Activated naive CD4-positive, alpha-beta T cell treated with anti-CD3 and anti-CD28 coated beads, Interleukin-2, amount 50 U/mL, for 72 hours (primary cell): ENCODE measurements at regions not wholly inside any gene's neighbourhood (a gene's known extent, or its start where the extent isn't known, plus 50 kb on each side); places are given as distances from the start of the nearest gene placed in this dataset.

Experiments used
- ATAC-seq, 2 donors: fragments of 150-1000 bp; cut with Tn5 transposase; 2 replicates each; pipeline ENCODE4 v1.10.0; 2021; ENCODE audit warnings: mild to moderate bottlenecking in 2 of 2, moderate library complexity in 2 of 2
- DNase-seq, 2 donors: peaks; one replicate each; pipeline ENCODE4 v3.0.0; 2021 to 2022; ENCODE audit warnings: low spot score in 2 of 2
- H3K27ac Mint-ChIP-seq, 2 donors: one replicate each; pipeline ENCODE4 v1.8.0; 2022; ENCODE audit warnings: mild to moderate bottlenecking in 2 of 2, mixed read lengths in 2 of 2
- H3K36me3 Mint-ChIP-seq, 2 donors: one replicate each; pipeline ENCODE4 v1.8.0; 2022; ENCODE audit warnings: mixed read lengths in 2 of 2
- H3K9me3 Mint-ChIP-seq, 2 donors: one replicate each; pipeline ENCODE4 v1.8.0; 2022; ENCODE audit warnings: mixed read lengths in 2 of 2

GRCh38 chr16:86118467-86119307 lies 219.7 kb downstream of the IRF8 start:
- DNase-seq (no peak), ATAC-seq (no peak)
- peak overlapping the region in 1 of 2 donors; percentile 50 for H3K27ac Mint-ChIP-seq
- no peaks in the 10 kb centered on the region for H3K36me3 Mint-ChIP-seq
- H3K9me3 Mint-ChIP-seq: no peaks in the 10 kb centered on the region

DNA sequence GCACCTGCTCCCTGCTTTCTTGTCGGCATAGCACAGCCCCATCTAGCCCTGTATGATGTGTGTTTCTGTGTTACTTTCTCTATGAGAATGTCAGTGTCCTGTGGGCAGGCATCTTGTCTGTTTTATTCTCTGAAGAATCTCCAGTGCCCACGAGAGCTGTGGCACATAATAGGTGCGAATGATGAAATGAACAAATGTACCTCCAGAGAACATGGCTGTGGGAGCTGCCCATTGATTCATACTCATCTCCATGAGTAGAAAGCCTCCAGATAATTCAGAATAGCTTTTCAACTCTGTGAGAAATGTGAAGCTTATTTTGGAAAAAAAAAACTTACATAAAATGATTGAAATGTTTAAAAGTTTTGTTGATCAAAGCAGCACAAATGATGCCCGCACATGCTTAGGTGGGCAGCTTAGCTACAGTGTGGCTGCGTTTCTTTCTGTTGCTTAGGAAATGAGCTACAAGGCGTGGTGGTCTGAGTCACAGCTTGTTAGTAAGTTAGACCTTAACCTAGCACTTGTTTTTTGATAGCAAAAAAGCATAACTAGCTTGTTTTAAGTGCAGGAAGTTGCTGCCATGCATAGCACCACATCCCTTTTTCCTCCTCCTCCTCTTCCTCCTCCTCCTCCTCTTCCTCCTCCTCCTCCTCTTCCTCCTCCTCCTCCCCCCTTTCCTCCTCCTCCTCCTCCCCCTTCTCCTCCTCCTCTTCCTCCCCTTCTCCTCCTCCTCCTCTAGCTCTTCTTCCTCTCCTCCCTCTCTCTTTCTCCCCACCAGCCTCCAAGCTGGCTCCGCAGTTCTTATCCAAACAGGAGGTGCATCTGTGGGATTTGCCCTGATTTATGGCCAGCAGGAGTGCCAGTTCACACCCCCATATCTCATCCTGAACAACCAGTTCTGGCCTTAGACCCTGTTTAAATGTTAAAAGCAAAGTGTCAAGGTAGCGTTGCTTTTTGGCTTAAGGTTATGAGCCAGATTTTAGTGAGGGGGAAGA lies 221.5 kb downstream of the IRF8 start:
- Mint-ChIP-seq H3K9me3 (no peaks in the 10 kb centered on the region), H3K27ac (no peak overlapping the region), H3K36me3 (no peaks in the 10 kb centered on the region)
- no peak for DNase-seq
- peak in 1 of 2 donors; percentile 26 for ATAC-seq

DNA sequence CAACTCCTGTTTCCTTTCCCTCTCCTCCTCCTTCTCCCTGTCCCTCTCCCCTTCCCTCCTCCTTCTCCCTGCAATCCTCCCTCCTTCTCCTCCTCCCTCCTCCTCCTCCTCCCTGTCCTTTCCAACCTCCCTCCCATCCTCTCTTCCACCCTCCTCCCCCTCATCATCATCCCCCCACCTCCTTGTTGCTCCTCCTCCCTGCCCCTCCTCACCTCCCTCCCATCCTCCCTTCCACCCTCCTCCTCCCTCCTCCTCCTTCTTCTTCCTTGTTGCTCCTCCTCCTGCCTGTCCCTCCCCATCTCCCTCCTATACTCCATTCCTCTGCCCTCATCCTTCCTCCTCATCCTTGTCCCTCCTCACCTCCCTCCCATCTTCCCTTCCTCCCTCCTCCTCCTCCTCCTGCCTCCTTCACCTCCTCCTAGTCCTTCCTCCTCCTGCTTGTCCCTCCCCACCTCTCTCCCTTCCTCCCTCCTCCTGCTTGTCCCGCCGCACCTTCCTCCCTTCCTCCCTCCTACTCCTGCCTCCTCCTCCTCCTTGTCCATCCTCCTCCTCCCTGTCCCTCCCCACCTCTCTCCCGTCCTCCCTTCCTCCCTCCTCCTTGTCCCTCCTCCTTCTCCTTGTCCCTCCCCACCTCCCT lies 222.5 kb downstream of the IRF8 start:
- DNase-seq (no peak), ATAC-seq (no peak)
- Mint-ChIP-seq H3K27ac (no peak overlapping the region), H3K9me3 (no peaks in the 10 kb centered on the region), H3K36me3 (no peaks in the 10 kb centered on the region)

GRCh38 chr16:86122681-86123342 lies 223.8 kb downstream of the IRF8 start:
- no peak for ATAC-seq
- Mint-ChIP-seq H3K9me3 (no peaks in the 10 kb centered on the region), H3K27ac (no peak overlapping the region), H3K36me3 (no peaks in the 10 kb centered on the region)
- DNase-seq: no peak

GRCh38 chr16:86124321-86124720 lies 225.4 kb downstream of the IRF8 start:
- ATAC-seq: no peak
- no peak overlapping the region for H3K27ac Mint-ChIP-seq
- no peak for DNase-seq
- no peaks in the 10 kb centered on the region for H3K36me3 Mint-ChIP-seq
- H3K9me3 Mint-ChIP-seq: no peaks in the 10 kb centered on the region

- Mint-ChIP-seq H3K27ac (no peak overlapping the region), H3K36me3 (no peaks in the 10 kb centered on the region), H3K9me3 (no peaks in the 10 kb centered on the region)
- no peak for ATAC-seq
- DNase-seq: no peak
These were observed 227.9 kb downstream of the IRF8 start for GRCh38 chr16:86126891-86127290.

DNA sequence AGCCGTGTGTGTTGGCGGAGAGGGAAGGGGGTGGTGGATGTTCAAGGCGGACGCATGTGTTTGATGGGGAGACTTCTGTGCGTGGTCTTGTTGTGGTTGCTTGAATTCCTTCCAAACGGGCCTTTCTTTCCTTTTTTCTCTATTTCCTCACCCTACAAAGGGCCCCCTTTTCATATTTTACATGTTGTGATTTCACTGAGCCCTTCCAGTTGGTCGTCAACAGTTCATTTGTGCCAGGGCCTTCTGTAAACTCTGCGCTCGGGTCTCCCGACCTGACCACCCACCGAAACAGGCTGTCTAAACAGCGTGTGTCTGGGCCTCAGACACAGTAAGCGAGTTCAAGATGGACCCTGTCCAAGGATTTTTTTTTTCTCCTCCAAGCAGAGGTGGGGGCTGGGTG lies 228.4 kb downstream of the IRF8 start:
- no peak for ATAC-seq
- Mint-ChIP-seq H3K36me3 (no peaks in the 10 kb centered on the region), H3K9me3 (no peaks in the 10 kb centered on the region), H3K27ac (no peak overlapping the region)
- DNase-seq: no peak

DNA sequence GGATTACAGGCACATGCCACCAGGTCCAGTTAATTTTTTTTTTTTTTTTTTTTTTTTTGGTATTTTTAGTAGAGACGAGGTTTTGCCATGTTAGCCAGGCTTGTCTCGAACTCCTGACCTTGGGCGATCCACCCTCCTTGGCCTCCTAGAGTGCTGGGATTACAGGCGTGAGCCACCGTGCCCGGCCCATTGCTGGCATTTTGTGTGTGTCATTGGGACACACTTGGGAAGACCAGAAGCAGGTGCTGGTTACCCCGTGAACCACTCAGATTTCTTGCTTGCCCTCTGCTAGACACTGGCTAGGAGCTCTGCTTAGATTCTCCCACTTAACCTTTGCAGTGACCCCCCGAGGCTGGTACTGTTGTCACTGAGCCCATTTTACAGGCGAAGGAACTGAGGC lies 229.3 kb downstream of the IRF8 start:
- ATAC-seq (no peak), DNase-seq (no peak)
- H3K27ac Mint-ChIP-seq: no peak overlapping the region
- H3K36me3 Mint-ChIP-seq: no peaks in the 10 kb centered on the region
- H3K9me3 Mint-ChIP-seq: no peaks in the 10 kb centered on the region

DNA sequence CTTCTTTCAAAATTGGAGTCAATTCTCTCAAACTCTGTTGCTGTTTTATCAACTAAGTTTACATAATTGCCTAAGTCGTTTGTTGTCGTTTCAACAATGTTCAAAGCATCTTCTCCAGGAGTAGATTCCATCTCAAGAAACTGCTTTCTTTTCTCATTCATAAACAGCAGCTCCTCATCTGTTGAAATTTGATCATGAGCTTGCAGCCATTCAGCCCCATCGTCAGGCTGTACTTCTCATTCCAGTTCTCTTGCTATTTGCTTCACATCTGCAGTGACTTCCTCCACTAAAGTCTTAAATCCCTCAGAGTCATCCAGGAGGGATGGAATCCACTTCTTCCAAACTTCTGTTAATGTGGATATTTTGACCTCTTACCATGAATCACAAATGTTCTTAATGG lies 230.6 kb downstream of the IRF8 start:
- DNase-seq: no peak
- no peaks in the 10 kb centered on the region for H3K9me3 Mint-ChIP-seq
- no peaks in the 10 kb centered on the region for H3K36me3 Mint-ChIP-seq
- no peak for ATAC-seq
- no peak overlapping the region for H3K27ac Mint-ChIP-seq

- ATAC-seq (no peak), DNase-seq (no peak)
- H3K9me3 Mint-ChIP-seq: no peaks in the 10 kb centered on the region
- no peak overlapping the region for H3K27ac Mint-ChIP-seq
- H3K36me3 Mint-ChIP-seq: no peaks in the 10 kb centered on the region
These were observed 234.4 kb downstream of the IRF8 start for GRCh38 chr16:86133377-86133776.

GRCh38 chr16:86133847-86134375 lies 234.9 kb downstream of the IRF8 start:
- ATAC-seq (no peak), DNase-seq (no peak)
- H3K9me3 Mint-ChIP-seq: no peaks in the 10 kb centered on the region
- H3K36me3 Mint-ChIP-seq: no peaks in the 10 kb centered on the region
- H3K27ac Mint-ChIP-seq: no peak overlapping the region

DNA sequence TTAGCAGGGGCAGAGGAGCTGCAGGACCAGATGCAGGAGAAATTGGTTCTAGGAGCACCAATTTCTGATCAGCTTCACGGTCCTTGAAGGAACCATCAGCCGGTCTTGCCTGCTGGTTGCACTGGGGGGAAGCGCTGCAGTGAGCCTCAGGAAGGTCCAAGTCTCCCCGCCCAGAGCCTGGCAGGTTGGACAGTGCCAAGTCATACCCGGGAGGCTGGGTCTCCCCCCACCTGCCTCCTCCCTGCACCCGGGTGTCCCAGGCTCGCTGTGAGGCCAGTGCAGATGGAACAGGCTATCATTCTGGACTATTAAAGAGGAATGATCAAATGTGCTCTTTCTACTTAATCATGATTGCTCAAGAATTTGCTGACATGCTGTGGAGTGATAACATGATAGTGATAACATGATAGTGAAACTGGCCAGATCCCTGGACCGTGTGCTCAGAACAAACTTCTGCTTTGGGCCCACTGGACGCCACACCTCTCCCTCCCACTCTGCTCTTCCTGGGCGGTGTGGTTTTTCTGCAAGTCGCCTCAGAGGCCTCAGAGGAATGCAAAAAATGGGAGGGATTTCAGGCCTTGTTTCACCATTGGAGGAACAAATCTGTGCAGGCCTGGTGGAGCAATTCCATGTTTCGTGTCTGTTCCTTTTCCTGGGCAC lies 236.0 kb downstream of the IRF8 start:
- DNase-seq (no peak), ATAC-seq (no peak)
- Mint-ChIP-seq H3K9me3 (no peaks in the 10 kb centered on the region), H3K36me3 (no peaks in the 10 kb centered on the region), H3K27ac (no peak overlapping the region)

- no peaks in the 10 kb centered on the region for H3K36me3 Mint-ChIP-seq
- DNase-seq: no peak
- no peak for ATAC-seq
- no peak overlapping the region for H3K27ac Mint-ChIP-seq
- H3K9me3 Mint-ChIP-seq: no peaks in the 10 kb centered on the region
These were observed 238.4 kb downstream of the IRF8 start for GRCh38 chr16:86137359-86137758.

- no peak for ATAC-seq
- Mint-ChIP-seq H3K9me3 (no peaks in the 10 kb centered on the region), H3K27ac (no peak overlapping the region), H3K36me3 (no peaks in the 10 kb centered on the region)
- DNase-seq: no peak
These were observed 239.4 kb downstream of the IRF8 start for GRCh38 chr16:86138121-86139085.

DNA sequence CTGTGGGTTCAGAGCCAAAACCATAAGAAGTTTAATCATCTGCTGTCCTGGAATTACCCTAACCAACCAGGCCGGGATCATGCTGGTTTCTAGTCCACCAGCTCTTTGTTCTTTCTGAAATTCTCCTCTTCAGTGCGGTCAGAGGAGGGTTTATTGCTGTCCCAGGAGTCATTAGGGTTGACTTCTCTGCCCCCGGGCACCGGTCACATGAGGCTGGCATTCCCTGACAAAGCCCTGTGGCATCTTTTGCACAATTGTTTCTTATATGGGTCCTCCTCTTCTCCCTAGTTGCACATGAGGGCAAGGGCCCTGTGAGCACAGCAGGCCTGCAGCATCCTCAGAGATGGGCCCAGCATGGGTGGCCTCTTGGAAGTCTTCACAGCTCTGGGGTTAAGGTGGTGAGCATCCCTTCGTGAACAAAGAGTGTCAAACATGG lies 243.9 kb downstream of the IRF8 start:
- ATAC-seq (no peak), DNase-seq (no peak)
- no peak overlapping the region for H3K27ac Mint-ChIP-seq
- H3K9me3 Mint-ChIP-seq: no peaks in the 10 kb centered on the region
- H3K36me3 Mint-ChIP-seq: no peaks in the 10 kb centered on the region
